CD4-positive, alpha-beta memory T cell (primary cell): ENCODE measurements at regions not wholly inside any gene's neighbourhood (a gene's known extent, or its start where the extent isn't known, plus 50 kb on each side); places are given as distances from the start of the nearest gene placed in this dataset.

Source experiments
- CTCF ChIA-PET: fragments of 350-600 bp; sonication (Branson Sonifier 250); formaldehyde crosslinking; loops from one replicate; lab custom pipeline; 2021; ENCODE audit warnings: inconsistent platforms; ENCODE audit not compliant: partially characterized antibody; lab: Charles Lee
- POLR2A ChIA-PET: fragments of 350-600 bp; sonication (Branson Sonifier 250); formaldehyde crosslinking; loops from one replicate; lab custom pipeline; 2021; ENCODE audit not compliant: partially characterized antibody; lab: Charles Lee
- DNase-seq, 5 donors: peaks; one replicate each; pipeline versions ENCODE4 v3.0.0 to v3.0.0-alpha.2; 2020 to 2022; ENCODE audit warnings: mixed read lengths in 1 of 5
- H3K27ac ChIP-seq: one replicate; pipeline ENCODE4 v1.7.0; 2013; ENCODE audit warnings: low read depth, low read length
- H3K27me3 ChIP-seq: 2 replicates; pipeline ENCODE4 v1.7.0; 2013; ENCODE audit warnings: mild to moderate bottlenecking, low read length, moderate library complexity; ENCODE audit not compliant: insufficient read depth
- H3K36me3 ChIP-seq: 2 replicates; pipeline ENCODE4 v1.7.0; 2013; ENCODE audit warnings: mild to moderate bottlenecking, low read length, moderate library complexity; ENCODE audit not compliant: insufficient read depth
- H3K4me1 ChIP-seq: 2 replicates; pipeline ENCODE4 v1.7.0; 2013; ENCODE audit warnings: mild to moderate bottlenecking, low read length, moderate library complexity; ENCODE audit not compliant: insufficient read depth
- H3K4me3 ChIP-seq, 2 donors: one replicate each; pipeline ENCODE4 v1.7.0; 2013; ENCODE audit warnings: low read length in 2 of 2, mild to moderate bottlenecking in 1 of 2
- H3K9me3 ChIP-seq, 2 donors: one replicate each; pipeline ENCODE4 v1.7.0; 2013; ENCODE audit warnings: low read length in 2 of 2, control low read depth in 1 of 2; ENCODE audit not compliant: control insufficient read depth in 1 of 2
- H3K27ac Mint-ChIP-seq, 7 donors: one replicate each; pipeline ENCODE4 v1.8.0; 2020 to 2021; ENCODE audit warnings: mixed read lengths in 7 of 7, mild to moderate bottlenecking in 6 of 7, inconsistent platforms in 3 of 7, moderate library complexity in 3 of 7
- H3K27me3 Mint-ChIP-seq, 2 donors: one replicate each; pipeline ENCODE4 v1.8.0; 2020 to 2021; ENCODE audit warnings: mixed read lengths in 2 of 2
- H3K36me3 Mint-ChIP-seq, 2 donors: one replicate each; pipeline ENCODE4 v1.8.0; 2020 to 2021; ENCODE audit warnings: mixed read lengths in 2 of 2, inconsistent platforms in 1 of 2, mild to moderate bottlenecking in 1 of 2
- H3K4me1 Mint-ChIP-seq, 4 donors: one replicate each; pipeline ENCODE4 v1.8.0; 2020 to 2021; ENCODE audit warnings: mixed read lengths in 4 of 4, mild to moderate bottlenecking in 1 of 4
- H3K4me3 Mint-ChIP-seq, 8 donors: one replicate each; pipeline ENCODE4 v1.8.0; 2020 to 2021; ENCODE audit warnings: mixed read lengths in 8 of 8, mild to moderate bottlenecking in 7 of 8, moderate library complexity in 6 of 8, inconsistent platforms in 3 of 8
- H3K9me3 Mint-ChIP-seq, 8 donors: one replicate each; pipeline ENCODE4 v1.8.0; 2020 to 2021; ENCODE audit warnings: mixed read lengths in 8 of 8, mild to moderate bottlenecking in 5 of 8, inconsistent platforms in 3 of 8, moderate library complexity in 1 of 8
- intact Hi-C: fragments of 100-400 bp; cut with micrococcal nuclease; formaldehyde crosslinking; loops from one replicate; pipeline ENCODE4 v1.15.1; 2023

GRCh38 chr3:96200897-96201296 lies 613.5 kb upstream of the EPHA6 start:
- Histone ChIP-seq H3K9me3 (no peaks in the 10 kb centered on the region), H3K4me3 (no peak overlapping the region), H3K4me1 (no peaks in the 10 kb centered on the region), H3K27ac (no peak overlapping the region), H3K36me3 (no peaks in the 10 kb centered on the region), H3K27me3 (no peaks in the 10 kb centered on the region)
- Mint-ChIP-seq H3K27ac (no peak overlapping the region), H3K4me3 (no peak overlapping the region), H3K27me3 (no peaks in the 10 kb centered on the region), H3K9me3 (peaks cover 3 to 14% (median 8%) of the 10 kb centered on the region in 8 donors), H3K36me3 (no peaks in the 10 kb centered on the region), H3K4me1 (no peaks in the 10 kb centered on the region)
- CTCF ChIA-PET: no interaction called here
- POLR2A ChIA-PET: no interaction called here
- no peak for DNase-seq
- intact Hi-C loops: no loop called here

GRCh38 chr3:96201463-96201862 lies 612.9 kb upstream of the EPHA6 start:
- Mint-ChIP-seq H3K36me3 (no peaks in the 10 kb centered on the region), H3K4me1 (no peaks in the 10 kb centered on the region), H3K27me3 (no peaks in the 10 kb centered on the region), H3K9me3 (peaks cover 3 to 14% (median 8%) of the 10 kb centered on the region in 8 donors), H3K4me3 (no peak overlapping the region), H3K27ac (no peak overlapping the region)
- Histone ChIP-seq H3K27ac (no peak overlapping the region), H3K36me3 (no peaks in the 10 kb centered on the region), H3K4me1 (no peaks in the 10 kb centered on the region), H3K27me3 (no peaks in the 10 kb centered on the region), H3K4me3 (no peak overlapping the region), H3K9me3 (no peaks in the 10 kb centered on the region)
- CTCF ChIA-PET: no interaction called here
- intact Hi-C loops: no loop called here
- no peak for DNase-seq
- POLR2A ChIA-PET: no interaction called here

GRCh38 chr3:96202181-96202580 lies 612.2 kb upstream of the EPHA6 start:
- Mint-ChIP-seq H3K4me3 (no peak overlapping the region), H3K27me3 (no peaks in the 10 kb centered on the region), H3K4me1 (no peaks in the 10 kb centered on the region), H3K27ac (no peak overlapping the region), H3K36me3 (no peaks in the 10 kb centered on the region), H3K9me3 (peaks cover 3 to 14% (median 9%) of the 10 kb centered on the region in 8 donors)
- Histone ChIP-seq H3K4me3 (no peak overlapping the region), H3K9me3 (no peaks in the 10 kb centered on the region), H3K27me3 (no peaks in the 10 kb centered on the region), H3K27ac (no peak overlapping the region), H3K36me3 (no peaks in the 10 kb centered on the region), H3K4me1 (no peaks in the 10 kb centered on the region)
- POLR2A ChIA-PET: no interaction called here
- intact Hi-C loops: no loop called here
- CTCF ChIA-PET: no interaction called here
- DNase-seq: no peak

- Mint-ChIP-seq H3K27ac (no peak overlapping the region), H3K9me3 (peaks cover 0 to 15% (median 6%) of the 10 kb centered on the region in 8 donors), H3K36me3 (no peaks in the 10 kb centered on the region), H3K27me3 (no peaks in the 10 kb centered on the region), H3K4me3 (no peak overlapping the region), H3K4me1 (no peaks in the 10 kb centered on the region)
- Histone ChIP-seq H3K9me3 (no peaks in the 10 kb centered on the region), H3K4me3 (no peak overlapping the region), H3K36me3 (no peaks in the 10 kb centered on the region), H3K4me1 (no peaks in the 10 kb centered on the region), H3K27me3 (no peaks in the 10 kb centered on the region), H3K27ac (no peak overlapping the region)
- CTCF ChIA-PET: no interaction called here
- no peak for DNase-seq
- POLR2A ChIA-PET: no interaction called here
- intact Hi-C loops: no loop called here
Observed at GRCh38 chr3:96209699-96210098, 604.7 kb upstream of the EPHA6 start.

GRCh38 chr3:96213393-96213792 lies 601.0 kb upstream of the EPHA6 start:
- H3K4me1 ChIP-seq: no peaks in the 10 kb centered on the region
- H3K27ac ChIP-seq: no peak overlapping the region
- H3K36me3 Mint-ChIP-seq: no peaks in the 10 kb centered on the region
- H3K4me1 Mint-ChIP-seq: no peaks in the 10 kb centered on the region
- H3K4me3 ChIP-seq: no peak overlapping the region
- no peaks in the 10 kb centered on the region for H3K27me3 ChIP-seq
- H3K9me3 ChIP-seq: no peaks in the 10 kb centered on the region
- POLR2A ChIA-PET: no interaction called here
- no peaks in the 10 kb centered on the region for H3K27me3 Mint-ChIP-seq
- H3K36me3 ChIP-seq: no peaks in the 10 kb centered on the region
- no peak overlapping the region for H3K4me3 Mint-ChIP-seq
- H3K27ac Mint-ChIP-seq: no peak overlapping the region
- H3K9me3 Mint-ChIP-seq: peaks cover 4 to 19% (median 8%) of the 10 kb centered on the region in 8 donors
- CTCF ChIA-PET: no interaction called here
- DNase-seq: no peak
- intact Hi-C loops: no loop called here

- H3K9me3 ChIP-seq: no peaks in the 10 kb centered on the region
- no peaks in the 10 kb centered on the region for H3K4me1 Mint-ChIP-seq
- no peak overlapping the region for H3K27ac ChIP-seq
- no peaks in the 10 kb centered on the region for H3K36me3 Mint-ChIP-seq
- H3K9me3 Mint-ChIP-seq: peaks cover 2 to 14% (median 7%) of the 10 kb centered on the region in 8 donors
- no peaks in the 10 kb centered on the region for H3K4me1 ChIP-seq
- intact Hi-C loops: no loop called here
- DNase-seq: no peak
- no peak overlapping the region for H3K27ac Mint-ChIP-seq
- H3K36me3 ChIP-seq: no peaks in the 10 kb centered on the region
- no peak overlapping the region for H3K4me3 ChIP-seq
- no peak overlapping the region for H3K4me3 Mint-ChIP-seq
- H3K27me3 Mint-ChIP-seq: no peaks in the 10 kb centered on the region
- POLR2A ChIA-PET: no interaction called here
- CTCF ChIA-PET: no interaction called here
- H3K27me3 ChIP-seq: no peaks in the 10 kb centered on the region
Observed at GRCh38 chr3:96214941-96215340, 599.5 kb upstream of the EPHA6 start.

- Mint-ChIP-seq H3K27me3 (no peaks in the 10 kb centered on the region), H3K27ac (peak overlapping the region in 2 of 7 donors; percentile 36 to 47), H3K4me3 (no peak overlapping the region), H3K4me1 (no peaks in the 10 kb centered on the region), H3K9me3 (peaks cover 0 to 7% (median under 1%) of the 10 kb centered on the region in 8 donors), H3K36me3 (no peaks in the 10 kb centered on the region)
- Histone ChIP-seq H3K4me1 (no peaks in the 10 kb centered on the region), H3K9me3 (no peaks in the 10 kb centered on the region), H3K36me3 (no peaks in the 10 kb centered on the region), H3K4me3 (no peak overlapping the region), H3K27me3 (no peaks in the 10 kb centered on the region), H3K27ac (no peak overlapping the region)
- intact Hi-C loops: no loop called here
- ChIA-PET POLR2A (no interaction called here), CTCF (no interaction called here)
- DNase-seq: no peak
Observed at GRCh38 chr3:96225494-96225893, 588.9 kb upstream of the EPHA6 start.

- H3K27ac ChIP-seq: no peak overlapping the region
- Mint-ChIP-seq H3K4me1 (no peaks in the 10 kb centered on the region), H3K27ac (no peak overlapping the region), H3K36me3 (no peaks in the 10 kb centered on the region), H3K27me3 (no peaks in the 10 kb centered on the region), H3K4me3 (no peak overlapping the region), H3K9me3 (peaks cover 0 to 11% (median 3%) of the 10 kb centered on the region in 8 donors)
- no peaks in the 10 kb centered on the region for H3K4me1 ChIP-seq
- POLR2A ChIA-PET: no interaction called here
- no peaks in the 10 kb centered on the region for H3K9me3 ChIP-seq
- no peak overlapping the region for H3K4me3 ChIP-seq
- no peak for DNase-seq
- H3K36me3 ChIP-seq: no peaks in the 10 kb centered on the region
- H3K27me3 ChIP-seq: no peaks in the 10 kb centered on the region
- CTCF ChIA-PET: no interaction called here
- intact Hi-C loops: no loop called here
Observed at GRCh38 chr3:96233679-96234078, 580.7 kb upstream of the EPHA6 start.
